ENCODE measurements at regions not wholly inside any gene's neighbourhood (a gene's known extent, or its start where the extent isn't known, plus 50 kb on each side); places are given as distances from the start of the nearest gene placed in this dataset.

- intact Hi-C loops (cut with DNase I): no loop called here
- no peak for DNase-seq
- H3K9me3 ChIP-seq: no peaks in the 10 kb centered on the region
- no peak overlapping the region for H3K27ac ChIP-seq
- no peaks in the 10 kb centered on the region for H3K27me3 ChIP-seq (ENCODE audit: insufficient read depth in 3 of 3, low read length in 2 of 3)
- no peak for ATAC-seq
- no peaks in the 10 kb centered on the region for H3K4me1 ChIP-seq
- H3K36me3 ChIP-seq (ENCODE audit: insufficient read depth in 1 of 2, low read depth in 1 of 2): no peaks in the 10 kb centered on the region
- no peak overlapping the region for H3K4me3 ChIP-seq
- WGBS, 3 donors: 75 to 80% (median 78%) methylated on average over 7 of the region's 7 CpGs
- TF ChIP-seq, protein P1, sequence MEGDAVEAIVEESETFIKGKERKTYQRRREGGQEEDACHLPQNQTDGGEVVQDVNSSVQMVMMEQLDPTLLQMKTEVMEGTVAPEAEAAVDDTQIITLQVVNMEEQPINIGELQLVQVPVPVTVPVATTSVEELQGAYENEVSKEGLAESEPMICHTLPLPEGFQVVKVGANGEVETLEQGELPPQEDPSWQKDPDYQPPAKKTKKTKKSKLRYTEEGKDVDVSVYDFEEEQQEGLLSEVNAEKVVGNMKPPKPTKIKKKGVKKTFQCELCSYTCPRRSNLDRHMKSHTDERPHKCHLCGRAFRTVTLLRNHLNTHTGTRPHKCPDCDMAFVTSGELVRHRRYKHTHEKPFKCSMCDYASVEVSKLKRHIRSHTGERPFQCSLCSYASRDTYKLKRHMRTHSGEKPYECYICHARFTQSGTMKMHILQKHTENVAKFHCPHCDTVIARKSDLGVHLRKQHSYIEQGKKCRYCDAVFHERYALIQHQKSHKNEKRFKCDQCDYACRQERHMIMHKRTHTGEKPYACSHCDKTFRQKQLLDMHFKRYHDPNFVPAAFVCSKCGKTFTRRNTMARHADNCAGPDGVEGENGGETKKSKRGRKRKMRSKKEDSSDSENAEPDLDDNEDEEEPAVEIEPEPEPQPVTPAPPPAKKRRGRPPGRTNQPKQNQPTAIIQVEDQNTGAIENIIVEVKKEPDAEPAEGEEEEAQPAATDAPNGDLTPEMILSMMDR (IDR thresholded peaks at IDR 0.05): no peak
These were observed 86.8 kb upstream of the EIF5 start for GRCh38 chr14:103247169-103247606.

GRCh38 chr14:103250181-103250580 lies 83.9 kb upstream of the EIF5 start:
- Histone ChIP-seq H3K27me3 (ENCODE audit: insufficient read depth in 3 of 3, low read length in 2 of 3) (no peaks in the 10 kb centered on the region), H3K27ac (no peak overlapping the region), H3K36me3 (ENCODE audit: insufficient read depth in 1 of 2, low read depth in 1 of 2) (no peaks in the 10 kb centered on the region), H3K9me3 (no peaks in the 10 kb centered on the region), H3K4me3 (no peak overlapping the region), H3K4me1 (no peaks in the 10 kb centered on the region)
- ATAC-seq (no peak), DNase-seq (no peak)
- TF ChIP-seq, protein P1 (IDR thresholded peaks at IDR 0.05): no peak
- WGBS, 3 donors: 74 to 80% (median 79%) methylated on average over 6 of the region's 6 CpGs
- intact Hi-C loops (cut with DNase I): no loop called here

- H3K9me3 ChIP-seq: no peaks in the 10 kb centered on the region
- 78 to 82% (median 80%) methylated on average over 3 of the region's 3 CpGs for WGBS, 3 donors
- peaks cover 0 to 2% (median 0%) of the 10 kb centered on the region in 3 donors for H3K27me3 ChIP-seq (ENCODE audit: insufficient read depth in 3 of 3, low read length in 2 of 3)
- intact Hi-C loops (cut with DNase I): no loop called here
- ATAC-seq (no peak), DNase-seq (no peak)
- no peaks in the 10 kb centered on the region for H3K4me1 ChIP-seq
- H3K27ac ChIP-seq: no peak overlapping the region
- TF ChIP-seq, protein P1 (IDR thresholded peaks at IDR 0.05): no peak
- H3K36me3 ChIP-seq (ENCODE audit: insufficient read depth in 1 of 2, low read depth in 1 of 2): no peaks in the 10 kb centered on the region
- H3K4me3 ChIP-seq: no peak overlapping the region
These were observed 83.2 kb upstream of the EIF5 start for GRCh38 chr14:103250874-103251273.

- TF ChIP-seq, protein P1 (IDR thresholded peaks at IDR 0.05): no peak
- WGBS, 3 donors: 84 to 86% (median 84%) methylated on average over 4 of the region's 4 CpGs
- no peak for ATAC-seq
- Histone ChIP-seq H3K27ac (no peak overlapping the region), H3K36me3 (ENCODE audit: insufficient read depth in 1 of 2, low read depth in 1 of 2) (no peaks in the 10 kb centered on the region), H3K4me3 (no peak overlapping the region), H3K4me1 (peaks cover under 1% of the 10 kb centered on the region), H3K9me3 (no peaks in the 10 kb centered on the region), H3K27me3 (ENCODE audit: insufficient read depth in 3 of 3, low read length in 2 of 3) (peaks cover 0 to 2% (median 0%) of the 10 kb centered on the region in 3 donors)
- DNase-seq: no peak
- intact Hi-C loops (cut with DNase I): no loop called here
These were observed 78.5 kb upstream of the EIF5 start for GRCh38 chr14:103255555-103255954.

DNA sequence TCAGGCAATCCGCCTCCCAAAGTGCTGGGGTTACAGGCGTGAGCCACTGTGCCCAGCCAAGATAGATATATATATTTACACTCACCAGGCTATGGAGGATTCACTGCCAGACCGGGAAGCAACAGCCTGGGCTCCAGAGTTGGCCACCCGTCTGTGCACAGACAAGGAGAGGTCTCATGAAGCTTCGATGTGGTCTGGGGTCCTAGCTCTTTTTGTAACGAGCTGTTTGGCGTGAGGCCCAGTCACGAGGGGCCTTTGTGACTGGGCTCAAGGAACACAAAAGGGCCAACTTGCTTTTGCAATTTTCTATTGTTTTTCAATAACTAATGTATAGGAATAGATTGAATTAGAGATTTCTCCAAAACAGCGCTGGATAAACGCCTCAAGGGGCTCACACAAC lies 77.6 kb upstream of the EIF5 start:
- H3K36me3 ChIP-seq (ENCODE audit: insufficient read depth in 1 of 2, low read depth in 1 of 2): no peaks in the 10 kb centered on the region
- ATAC-seq: no peak
- peaks cover 0 to 2% (median 0%) of the 10 kb centered on the region in 3 donors for H3K27me3 ChIP-seq (ENCODE audit: insufficient read depth in 3 of 3, low read length in 2 of 3)
- intact Hi-C loops (cut with DNase I): no loop called here
- no peak overlapping the region for H3K4me3 ChIP-seq
- no peak overlapping the region for H3K27ac ChIP-seq
- TF ChIP-seq, protein P1 (IDR thresholded peaks at IDR 0.05): no peak
- H3K9me3 ChIP-seq: no peaks in the 10 kb centered on the region
- WGBS, 3 donors: 68% methylated on average over 10 of the region's 10 CpGs
- no peak for DNase-seq
- peaks cover 6% of the 10 kb centered on the region for H3K4me1 ChIP-seq

Measured in psoas muscle (tissue), 7 donors.